ELF-1 (cell line): ENCODE measurements at regions not wholly inside any gene's neighbourhood (a gene's known extent, or its start where the extent isn't known, plus 50 kb on each side); places are given as distances from the start of the nearest gene placed in this dataset.

Experiments used
- DNase-seq: peaks from one replicate; pipeline ENCODE4 v3.0.0-alpha.2; 2016; ENCODE audit warnings: low read depth, low spot score

GRCh38 chr4:179768996-179769395, 2326.8 kb upstream of the AGA start:
- DNase-seq, result no peak

DNA sequence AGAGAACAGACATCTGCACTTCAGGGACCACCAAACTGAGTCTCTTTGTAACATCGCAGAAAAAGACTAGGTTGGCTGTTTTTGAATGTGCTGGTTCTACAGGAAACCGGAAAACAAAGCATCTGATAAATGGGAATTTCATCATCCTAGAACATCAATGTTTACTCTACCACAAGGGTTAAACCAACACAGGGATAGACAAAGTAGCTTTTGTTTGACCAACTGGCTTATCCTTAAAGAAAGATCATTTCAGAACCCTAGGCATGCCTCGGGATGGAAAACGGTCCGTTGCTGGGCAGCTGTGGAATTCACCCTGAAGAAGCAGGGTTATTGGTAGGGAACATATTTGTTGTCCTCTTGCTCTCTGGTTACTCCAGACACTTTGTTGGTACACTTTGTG, 2355.5 kb upstream of the AGA start:
- DNase-seq, result no peak

DNA sequence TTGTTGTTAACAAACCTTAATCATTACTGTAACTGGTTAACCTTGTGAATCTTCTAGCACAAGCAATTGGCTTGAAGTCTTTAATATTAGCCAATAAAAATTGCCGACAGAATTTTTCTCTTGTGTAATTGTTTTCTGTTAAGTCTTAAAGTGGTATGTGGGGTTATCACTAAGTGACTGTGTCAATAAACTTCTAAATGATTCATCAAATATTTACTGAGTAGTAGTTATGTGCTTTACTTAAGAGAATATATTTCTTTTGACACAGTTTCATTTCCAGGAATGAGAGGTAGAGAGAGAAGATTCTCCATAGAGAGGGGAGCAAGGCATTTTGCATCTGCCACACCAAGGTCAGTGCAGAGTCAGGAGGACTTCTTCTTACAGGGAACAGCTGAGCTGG, 2361.6 kb upstream of the AGA start:
- DNase-seq, result no peak

DNA sequence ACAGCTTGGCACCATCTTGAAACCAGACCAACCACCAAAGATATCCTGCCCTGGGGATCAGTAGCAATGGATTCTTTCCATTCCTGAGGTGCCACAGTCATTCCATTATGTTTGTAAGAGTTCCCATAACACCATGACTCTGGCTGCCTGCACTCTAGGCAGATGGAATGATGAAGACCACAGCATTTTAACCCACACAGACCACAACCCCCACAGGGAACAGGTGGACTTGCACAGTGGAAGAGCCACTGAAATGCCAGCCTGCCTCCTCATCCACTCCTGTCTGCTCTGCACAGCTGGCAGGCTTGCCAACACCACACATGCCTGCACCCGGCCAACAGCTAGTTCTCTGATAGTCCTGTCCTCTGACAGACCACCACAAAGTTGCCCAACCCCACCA, 2362.2 kb upstream of the AGA start:
- no peak for DNase-seq

DNA sequence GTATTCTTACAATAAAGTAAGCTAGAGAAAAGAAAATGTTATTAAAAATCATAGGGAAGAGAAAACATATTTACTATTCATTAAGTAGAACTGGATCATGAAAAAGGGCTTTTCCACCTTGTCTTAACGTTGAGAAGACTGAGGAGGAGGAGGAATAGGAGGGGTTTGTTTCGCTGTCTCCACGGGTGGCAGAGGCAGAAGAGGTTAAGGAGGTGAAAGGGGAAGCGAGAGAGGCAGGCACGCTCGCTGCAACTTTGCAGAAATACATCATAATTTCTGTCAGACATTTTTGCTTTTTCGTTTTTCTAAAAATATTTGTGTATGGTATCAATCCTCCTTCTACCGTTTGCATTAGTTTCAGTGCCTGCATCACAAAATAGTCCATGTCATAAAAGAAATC, 2375.1 kb upstream of the AGA start:
- no peak for DNase-seq

GRCh38 chr4:179823342-179823741, 2381.1 kb upstream of the AGA start:
- DNase-seq, result no peak

DNA sequence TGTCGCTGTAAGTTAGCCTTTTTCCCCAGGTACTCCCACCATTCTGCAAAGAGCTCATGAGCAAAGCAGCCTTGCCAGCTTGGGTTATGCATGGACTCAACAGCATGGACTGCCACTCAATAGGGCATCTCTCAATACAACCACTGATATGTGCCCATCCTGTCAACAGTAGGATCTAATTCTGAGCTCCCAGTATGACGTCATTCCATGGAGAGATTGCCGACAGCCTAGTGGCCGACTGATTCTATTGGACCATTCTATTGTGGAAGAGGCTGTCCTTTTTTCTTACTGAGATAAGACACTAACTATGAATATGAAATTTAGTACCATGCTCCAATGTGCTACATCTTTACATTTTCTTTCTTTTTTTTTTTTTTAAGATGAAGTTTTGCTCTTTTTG, 2389.0 kb upstream of the AGA start:
- DNase-seq, result no peak

GRCh38 chr4:179836179-179837075, 2394.2 kb upstream of the AGA start:
- DNase-seq, result no peak

DNA sequence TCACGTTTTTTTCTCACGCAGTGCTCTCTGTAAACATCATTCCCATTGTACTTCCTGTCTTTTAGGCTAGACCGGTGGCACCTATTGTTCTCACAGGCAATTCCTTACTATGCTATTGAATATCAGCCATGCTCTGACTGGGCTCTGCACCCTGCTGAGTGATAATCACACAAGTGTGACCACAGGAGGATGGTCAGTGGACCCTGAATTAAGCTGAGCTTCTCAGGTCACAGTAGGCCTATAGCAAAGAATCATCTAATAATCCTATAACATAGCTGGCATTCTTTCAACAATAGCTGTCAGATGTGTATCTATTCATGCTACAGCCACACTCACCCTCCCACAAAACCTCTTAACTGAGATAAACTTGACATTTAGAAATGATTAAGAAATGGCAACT, 2399.8 kb upstream of the TENM3 start:
- DNase-seq, result no peak

- DNase-seq, result no peak
Observed at GRCh38 chr4:179855469-179855868, 2387.7 kb upstream of the TENM3 start.

DNA sequence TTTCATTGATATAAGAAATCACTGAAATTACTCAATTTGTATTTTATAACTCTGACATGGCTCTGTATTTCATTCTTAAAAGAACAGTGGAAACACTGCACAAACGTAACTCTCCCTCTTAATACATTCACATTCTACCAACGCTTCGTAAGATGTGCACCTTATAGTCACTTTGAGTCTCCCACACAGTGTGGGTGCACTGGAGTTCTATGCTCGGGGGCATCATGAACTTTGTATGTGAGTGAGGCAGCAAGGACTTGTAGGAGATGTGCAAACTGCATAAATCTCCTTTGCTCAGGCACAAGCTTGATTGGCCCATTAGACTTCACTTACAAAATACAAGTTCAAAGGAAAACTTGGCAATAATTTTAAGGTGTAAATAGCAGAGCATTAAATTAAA, 2385.0 kb upstream of the TENM3 start:
- no peak for DNase-seq

DNA sequence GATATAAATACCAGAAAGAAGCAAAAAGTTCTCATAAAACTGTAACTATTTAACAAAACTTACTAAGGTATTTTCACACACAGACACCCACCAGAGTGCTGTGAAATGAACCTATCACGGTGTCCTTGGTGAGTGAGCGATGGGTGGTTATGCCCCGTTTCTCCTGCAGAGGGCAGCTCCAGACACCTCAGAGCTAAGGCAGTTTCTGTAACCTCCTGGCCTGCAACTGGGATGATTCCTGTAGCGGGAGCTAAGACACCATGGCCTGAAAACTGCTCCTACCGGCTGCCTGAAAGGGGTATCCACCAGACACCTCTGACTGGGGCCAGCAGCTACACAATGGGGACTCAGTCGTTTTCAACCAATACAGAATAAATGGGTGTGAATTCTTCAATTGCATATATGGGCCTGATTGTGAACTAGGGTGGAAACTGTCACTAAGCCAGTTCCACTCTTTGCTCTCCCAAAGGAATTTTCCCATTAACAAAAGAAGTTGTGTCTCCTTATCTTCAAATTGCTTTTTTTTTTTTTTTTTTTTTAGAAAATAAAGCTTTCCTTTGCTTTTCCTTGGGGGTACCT, 2375.8 kb upstream of the TENM3 start:
- peak; percentile 89 for DNase-seq

- no peak for DNase-seq
Observed at GRCh38 chr4:179871726-179872125, 2371.5 kb upstream of the TENM3 start.

DNA sequence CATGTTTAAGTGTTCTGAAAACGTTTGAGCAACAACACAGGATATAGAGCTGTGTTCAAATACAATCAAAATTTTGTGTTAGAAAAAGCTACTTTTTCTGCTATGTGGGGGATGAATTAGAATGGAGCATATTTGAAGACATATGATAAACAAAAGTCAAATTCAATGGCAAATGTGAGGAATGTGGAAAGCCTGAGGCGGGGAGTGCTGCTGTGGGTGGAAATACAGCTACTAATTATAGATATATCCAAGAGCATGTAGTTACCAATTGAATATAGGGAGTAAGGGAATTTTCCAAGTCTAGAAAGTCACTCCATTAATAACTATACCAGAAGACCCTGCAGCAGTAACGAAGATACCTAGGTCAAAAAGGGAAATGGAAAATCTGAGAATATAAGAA, 2370.4 kb upstream of the TENM3 start:
- no peak for DNase-seq

DNA sequence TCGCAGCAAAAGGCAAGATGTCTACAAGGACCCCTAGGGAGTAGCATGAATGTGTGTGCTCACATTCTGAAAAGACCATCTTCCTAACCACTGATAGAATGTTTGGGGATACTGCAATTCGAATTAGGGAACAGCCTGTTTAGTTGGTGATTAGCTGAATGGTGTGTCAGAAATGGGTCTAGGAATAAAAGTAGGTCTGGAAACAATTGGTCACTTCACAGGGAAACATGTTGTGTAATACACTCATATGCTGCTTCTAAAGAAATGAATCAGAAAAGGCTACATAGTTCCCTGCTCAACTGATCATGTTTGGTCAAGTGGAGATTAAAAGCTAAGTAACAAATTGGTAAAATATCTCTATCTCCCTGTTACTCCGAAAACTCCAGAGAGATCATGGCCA, 2362.4 kb upstream of the TENM3 start:
- DNase-seq, result no peak

- no peak for DNase-seq
Observed at GRCh38 chr4:179894066-179894778, 2349.0 kb upstream of the TENM3 start.

DNA sequence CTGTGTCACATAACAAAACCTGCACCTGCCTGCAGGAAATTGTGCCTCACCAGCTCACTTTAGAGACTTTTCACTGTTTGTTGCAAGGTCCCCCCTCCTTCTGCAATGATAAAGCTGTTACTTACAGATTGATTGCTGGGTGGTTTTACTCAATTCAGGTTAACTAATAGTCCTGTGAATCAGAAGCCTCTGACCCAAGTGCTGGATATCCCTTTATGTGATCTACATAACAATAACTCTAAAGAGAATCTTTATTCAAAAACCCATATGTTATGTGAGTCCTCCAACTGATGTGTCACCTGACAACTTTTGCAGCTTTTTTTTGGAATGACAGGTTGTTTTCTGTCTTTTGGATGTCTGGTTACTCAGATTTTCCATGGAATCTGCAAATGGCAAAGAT, 2323.6 kb upstream of the TENM3 start:
- no peak for DNase-seq

DNA sequence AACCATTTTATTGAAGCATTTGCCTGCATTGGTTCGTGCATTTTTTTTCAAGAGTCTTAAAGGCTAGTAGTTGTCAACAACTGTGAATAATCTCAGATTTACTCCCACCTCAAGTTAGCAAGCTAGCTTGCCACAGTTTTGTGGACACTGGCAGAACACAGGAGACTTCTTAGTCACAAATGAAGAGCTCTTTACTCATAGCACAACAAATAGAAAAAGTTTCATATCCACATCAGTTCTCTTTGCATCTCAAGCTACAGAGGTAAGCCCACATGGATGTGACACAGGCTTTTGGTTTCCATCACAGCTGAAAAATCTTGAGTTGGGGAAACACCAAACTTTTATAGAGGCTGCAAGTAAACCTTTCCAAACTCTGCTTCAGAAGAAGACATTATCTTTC, 2315.7 kb upstream of the TENM3 start:
- DNase-seq, result no peak

DNA sequence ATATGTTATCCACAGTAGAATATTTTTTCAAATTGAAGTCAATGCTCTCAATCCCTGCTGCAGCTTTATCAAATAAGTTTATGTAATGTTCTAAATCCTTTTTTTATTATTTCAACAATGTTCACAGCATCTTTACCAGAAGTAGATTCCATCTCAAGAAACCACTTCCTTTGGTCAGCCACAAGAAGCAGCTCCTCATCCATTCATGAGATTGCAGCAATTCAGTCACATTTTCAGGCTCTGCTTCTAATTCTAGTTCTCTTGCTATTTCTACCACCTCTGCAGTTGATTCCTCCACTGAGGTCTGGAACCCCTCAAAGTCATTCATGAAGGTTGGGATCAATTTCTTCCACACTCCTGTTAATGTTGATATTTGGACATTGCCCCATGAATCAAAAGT, 2301.3 kb upstream of the TENM3 start:
- DNase-seq, result no peak

DNA sequence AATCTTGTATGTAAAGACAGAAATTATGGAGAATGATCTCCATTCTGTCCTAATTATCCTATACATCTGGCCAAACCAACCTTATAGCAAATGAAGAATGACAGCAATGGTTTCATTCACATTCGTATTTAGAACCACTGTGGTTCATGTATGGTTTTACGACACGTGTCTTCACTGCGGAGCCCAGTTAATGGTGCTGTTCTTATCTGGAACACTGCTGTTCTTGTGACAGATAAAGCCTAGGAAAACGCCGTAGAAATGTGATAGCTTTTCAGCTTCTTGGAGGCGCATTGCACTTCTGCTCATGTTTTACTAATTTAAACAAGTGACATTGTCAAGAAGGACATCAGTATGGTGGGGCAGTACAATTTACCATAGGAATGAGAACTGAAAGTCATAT, 2266.4 kb upstream of the TENM3 start:
- no peak for DNase-seq

DNA sequence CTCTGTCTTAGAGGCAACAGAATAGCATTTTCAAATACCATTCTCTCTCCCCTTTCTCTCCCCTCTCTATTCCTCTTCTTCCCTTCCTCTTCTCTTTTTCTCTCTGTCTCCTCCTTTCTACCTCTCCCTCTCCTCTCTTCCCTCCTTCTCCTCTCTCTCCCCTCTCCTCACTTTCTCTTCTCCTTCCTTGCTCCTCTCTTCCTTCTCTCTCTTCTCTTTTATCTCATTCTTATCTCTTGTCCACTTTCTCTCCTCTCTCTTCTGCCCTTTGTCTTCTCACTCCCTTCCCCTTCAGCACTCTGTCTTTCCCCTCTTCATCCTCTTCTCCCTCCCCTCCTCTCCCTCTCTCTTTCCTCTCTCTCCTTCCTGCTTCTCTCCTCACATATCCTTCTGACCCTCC, 2265.8 kb upstream of the TENM3 start:
- DNase-seq, result no peak

DNA sequence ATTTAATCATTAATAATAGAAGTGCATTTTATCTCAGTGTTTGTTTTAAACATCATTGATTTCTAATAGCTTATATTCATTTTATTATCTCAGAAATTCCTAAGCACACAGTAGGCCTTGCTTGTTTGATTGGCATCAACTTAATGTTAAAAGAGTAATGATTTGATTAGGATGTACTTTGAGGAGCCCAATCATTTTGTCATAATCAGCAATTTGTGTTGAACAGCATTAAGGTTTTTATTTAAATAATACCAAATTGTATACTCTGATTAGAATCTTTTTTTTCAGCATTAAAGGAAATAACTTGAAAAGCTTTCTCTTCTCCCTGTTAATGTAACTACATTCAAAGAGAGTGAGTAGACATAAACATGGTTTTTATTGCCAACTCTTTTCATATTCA, 2262.0 kb upstream of the TENM3 start:
- DNase-seq, result no peak

GRCh38 chr4:179989975-179990374, 2253.2 kb upstream of the TENM3 start:
- no peak for DNase-seq
